Testis (tissue), 2 donors: ENCODE measurements at regions not wholly inside any gene's neighbourhood (a gene's known extent, or its start where the extent isn't known, plus 50 kb on each side); places are given as distances from the start of the nearest gene placed in this dataset.

Experiments
- POLR2A ChIP-seq: fragments of 450-650 bp; IDR thresholded peaks from one replicate; pipeline ENCODE4 v1.6.1; 2017; ENCODE audit warnings: antibody characterized with exemption, mild to moderate bottlenecking, moderate library complexity
- TF ChIP-seq, protein P1 (sequence below), 3 experiments: fragments of 450-650 bp in 2 of 3; fragments of 200-600 bp in 1 of 3; sonication (generic) in 1 of 3; IDR thresholded peaks; one replicate each; pipeline ENCODE4 v1.5.1; 2016 to 2019; ENCODE audit warnings: antibody characterized with exemption in 3 of 3, mild to moderate bottlenecking in 2 of 3, moderate library complexity in 1 of 3

DNA sequence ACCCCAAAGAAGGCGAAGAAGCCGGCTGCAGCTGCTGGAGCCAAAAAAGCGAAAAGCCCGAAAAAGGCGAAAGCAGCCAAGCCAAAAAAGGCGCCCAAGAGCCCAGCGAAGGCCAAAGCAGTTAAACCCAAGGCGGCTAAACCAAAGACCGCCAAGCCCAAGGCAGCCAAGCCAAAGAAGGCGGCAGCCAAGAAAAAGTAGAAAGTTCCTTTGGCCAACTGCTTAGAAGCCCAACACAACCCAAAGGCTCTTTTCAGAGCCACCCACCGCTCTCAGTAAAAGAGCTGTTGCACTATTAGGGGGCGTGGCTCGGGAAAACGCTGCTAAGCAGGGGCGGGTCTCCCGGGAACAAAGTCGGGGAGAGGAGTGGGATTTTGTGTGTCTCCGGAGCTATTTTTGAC is 69.6 kb downstream of the HFE start:
- TF ChIP-seq, protein P1, sequence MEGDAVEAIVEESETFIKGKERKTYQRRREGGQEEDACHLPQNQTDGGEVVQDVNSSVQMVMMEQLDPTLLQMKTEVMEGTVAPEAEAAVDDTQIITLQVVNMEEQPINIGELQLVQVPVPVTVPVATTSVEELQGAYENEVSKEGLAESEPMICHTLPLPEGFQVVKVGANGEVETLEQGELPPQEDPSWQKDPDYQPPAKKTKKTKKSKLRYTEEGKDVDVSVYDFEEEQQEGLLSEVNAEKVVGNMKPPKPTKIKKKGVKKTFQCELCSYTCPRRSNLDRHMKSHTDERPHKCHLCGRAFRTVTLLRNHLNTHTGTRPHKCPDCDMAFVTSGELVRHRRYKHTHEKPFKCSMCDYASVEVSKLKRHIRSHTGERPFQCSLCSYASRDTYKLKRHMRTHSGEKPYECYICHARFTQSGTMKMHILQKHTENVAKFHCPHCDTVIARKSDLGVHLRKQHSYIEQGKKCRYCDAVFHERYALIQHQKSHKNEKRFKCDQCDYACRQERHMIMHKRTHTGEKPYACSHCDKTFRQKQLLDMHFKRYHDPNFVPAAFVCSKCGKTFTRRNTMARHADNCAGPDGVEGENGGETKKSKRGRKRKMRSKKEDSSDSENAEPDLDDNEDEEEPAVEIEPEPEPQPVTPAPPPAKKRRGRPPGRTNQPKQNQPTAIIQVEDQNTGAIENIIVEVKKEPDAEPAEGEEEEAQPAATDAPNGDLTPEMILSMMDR (IDR thresholded peaks at IDR 0.05), result no peak
- TF ChIP-seq POLR2A, result peak; percentile 5
